B cell (primary cell): ENCODE measurements at regions not wholly inside any gene's neighbourhood (a gene's known extent, or its start where the extent isn't known, plus 50 kb on each side); places are given as distances from the start of the nearest gene placed in this dataset.

ENCODE experiments used
- ATAC-seq: fragments of 200-7000 bp; cut with Tn5 transposase; one replicate; pipeline ENCODE4 v1.10.0; 2021; ENCODE audit warnings: low read depth, mild to moderate bottlenecking, moderate number of reproducible peaks, moderate library complexity
- CTCF ChIA-PET: fragments of 350-600 bp; sonication (Branson Sonifier 250); formaldehyde crosslinking; loops from one replicate; lab custom pipeline; 2021; ENCODE audit warnings: antibody characterized with exemption, inconsistent platforms; lab: Charles Lee
- POLR2A ChIA-PET: fragments of 350-600 bp; sonication (Branson Sonifier 250); formaldehyde crosslinking; loops from one replicate; lab custom pipeline; 2021; ENCODE audit warnings: antibody characterized with exemption; lab: Charles Lee
- DNase-seq: peaks from one replicate; pipeline ENCODE4 v3.0.0; 2013
- H2AFZ ChIP-seq: 2 replicates; pipeline ENCODE4 v1.6.1; 2012; ENCODE audit warnings: mild to moderate bottlenecking, low read depth, low read length; ENCODE audit not compliant: insufficient read depth, poor library complexity, severe bottlenecking
- H3K27ac ChIP-seq, 2 donors: 1 replicate in 1 of 2; 2 replicates in 1 of 2; pipeline ENCODE4 v1.5.1; 2012 to 2013; ENCODE audit warnings: low read length in 2 of 2, mild to moderate bottlenecking in 2 of 2, moderate library complexity in 1 of 2
- H3K27me3 ChIP-seq, 4 experiments: fragments of 200-600 bp in 1 of 4; sonication (generic) in 1 of 4; replicated peaks in 1 of 4; 1 replicate in 2 of 4; 2 replicates in 2 of 4; pipeline versions ENCODE4 v1.6.1 to v1.7.0; 2013 to 2016; ENCODE audit warnings: low read length in 3 of 4, mild to moderate bottlenecking in 2 of 4, mixed read lengths in 1 of 4, moderate library complexity in 1 of 4; ENCODE audit not compliant: insufficient read depth in 4 of 4, control insufficient read depth in 3 of 4; ENCODE audit errors: control extremely low read depth in 1 of 4
- H3K36me3 ChIP-seq, 2 experiments: replicated peaks in 1 of 2; 1 replicate in 1 of 2; 2 replicates in 1 of 2; pipeline versions ENCODE4 v1.6.1 to v1.7.1; 2013; ENCODE audit warnings: low read length in 1 of 2; ENCODE audit not compliant: insufficient read depth in 2 of 2, control insufficient read depth in 1 of 2; ENCODE audit errors: control extremely low read depth in 1 of 2, extremely low read depth in 1 of 2
- H3K4me1 ChIP-seq, 2 donors: fragments of 200-600 bp in 1 of 2; sonication (generic) in 1 of 2; 1 replicate in 1 of 2; 2 replicates in 1 of 2; pipeline versions ENCODE4 v1.5.1 to v1.6.1; 2013 to 2017; ENCODE audit warnings: low read length in 2 of 2; ENCODE audit not compliant: control insufficient read depth in 2 of 2, insufficient read depth in 2 of 2
- H3K4me2 ChIP-seq: replicated peaks from 2 replicates; pipeline ENCODE3; 2012; ENCODE audit warnings: mild to moderate bottlenecking, low read depth, low read length; ENCODE audit not compliant: poor library complexity, severe bottlenecking
- H3K4me3 ChIP-seq, 5 experiments: fragments of 200-600 bp in 1 of 5; sonication (generic) in 1 of 5; 1 replicate in 3 of 5; 2 replicates in 2 of 5; pipeline versions ENCODE4 v1.5.1 to v1.7.0; 2011 to 2016; ENCODE audit warnings: low read length in 4 of 5, mild to moderate bottlenecking in 4 of 5, low read depth in 2 of 5, control low read depth in 1 of 5, moderate library complexity in 1 of 5; ENCODE audit not compliant: insufficient read depth in 1 of 5; ENCODE audit errors: control extremely low read depth in 1 of 5, extremely low read depth in 1 of 5
- H3K79me2 ChIP-seq: fragments of 200-600 bp; sonication (generic); one replicate; pipeline ENCODE4 v1.6.0; 2016; ENCODE audit warnings: low read length; ENCODE audit not compliant: control insufficient read depth, insufficient read depth
- H3K9ac ChIP-seq: fragments of 200-600 bp; sonication (generic); 2 replicates; pipeline ENCODE4 v1.6.1; 2017; ENCODE audit warnings: mild to moderate bottlenecking, low read length, moderate library complexity
- H3K9me3 ChIP-seq, 3 donors: one replicate each; pipeline versions ENCODE4 v1.6.1 to v1.7.1; 2013; ENCODE audit warnings: low read length in 2 of 3; ENCODE audit not compliant: control insufficient read depth in 2 of 3, insufficient read depth in 1 of 3; ENCODE audit errors: control extremely low read depth in 1 of 3
- H4K20me1 ChIP-seq: 2 replicates; pipeline ENCODE4 v1.6.0; 2012; ENCODE audit warnings: mild to moderate bottlenecking, low read length; ENCODE audit not compliant: insufficient read depth, control insufficient read depth, poor library complexity, severe bottlenecking
- H3K27ac Mint-ChIP-seq: one replicate; pipeline ENCODE4 v1.8.0; 2021; ENCODE audit warnings: mixed read lengths
- H3K27me3 Mint-ChIP-seq: one replicate; pipeline ENCODE4 v1.8.0; 2021; ENCODE audit warnings: mixed read lengths
- H3K4me1 Mint-ChIP-seq: one replicate; pipeline ENCODE4 v1.8.0; 2021; ENCODE audit warnings: mixed read lengths
- H3K4me3 Mint-ChIP-seq: one replicate; pipeline ENCODE4 v1.8.0; 2021; ENCODE audit warnings: mixed read lengths
- H3K9me3 Mint-ChIP-seq: one replicate; pipeline ENCODE4 v1.8.0; 2022; ENCODE audit warnings: mixed read lengths; ENCODE audit not compliant: insufficient read depth
- EZH2 ChIP-seq: IDR thresholded peaks from 2 replicates; pipeline ENCODE4 v1.6.1; 2012; ENCODE audit warnings: borderline replicate concordance, low read depth, mild to moderate bottlenecking, moderate library complexity, low read length; ENCODE audit not compliant: insufficient read depth, poor library complexity, severe bottlenecking
- WGBS: methylation state at CpG from one replicate; pipeline ENCODE4 v1.1.5; 2013; ENCODE audit warnings: missing lambda C conversion rate; ENCODE audit not compliant: insufficient coverage; 5-methylcytosine and 5-hydroxymethylcytosine counted together
- intact Hi-C: fragments of 100-400 bp; cut with micrococcal nuclease; formaldehyde crosslinking; loops from one replicate; pipeline ENCODE4 v1.10.0; 2022
- TF ChIP-seq, protein P1 (sequence below): fragments of 200-600 bp; IDR thresholded peaks from one replicate; pipeline ENCODE4 v1.8.0; 2022; ENCODE audit warnings: antibody characterized with exemption, mild to moderate bottlenecking

DNA sequence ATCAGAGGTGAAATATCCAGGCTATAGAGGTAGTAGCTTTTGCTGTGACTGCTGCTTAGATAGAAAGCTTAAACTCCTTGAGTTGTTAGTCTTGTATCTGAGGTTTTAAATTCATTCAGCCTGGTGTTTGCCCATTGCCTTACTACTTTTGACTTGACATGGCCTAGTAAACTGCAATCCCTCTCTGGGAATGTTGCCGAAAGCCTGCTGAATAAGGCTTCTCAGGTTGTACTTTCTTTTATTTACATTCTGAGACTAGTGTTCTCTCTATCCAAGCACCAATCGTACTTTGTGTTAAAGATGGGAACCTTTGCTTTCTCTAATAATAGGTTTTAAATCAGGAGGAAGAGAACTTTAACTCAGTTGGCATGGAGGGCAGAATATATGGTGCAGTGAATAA lies 357.6 kb upstream of the CWC22 start:
- DNase-seq = no peak
- no peak overlapping the region for H3K4me2 ChIP-seq
- intact Hi-C loops = no loop called here
- H3K27ac ChIP-seq = no peak overlapping the region
- no peak overlapping the region for H2AFZ ChIP-seq
- peaks cover 0 to 1% (median 0%) of the 10 kb centered on the region in 3 donors for H3K9me3 ChIP-seq
- no peak for ATAC-seq
- H3K27me3 ChIP-seq = no peaks in the 10 kb centered on the region
- POLR2A ChIA-PET = no interaction called here
- Mint-ChIP-seq H3K27me3 (no peaks in the 10 kb centered on the region), H3K27ac (no peak overlapping the region), H3K4me1 (peaks cover 26% of the 10 kb centered on the region), H3K9me3 (no peaks in the 10 kb centered on the region), H3K4me3 (no peak overlapping the region)
- no peak overlapping the region for H3K4me3 ChIP-seq
- TF ChIP-seq EZH2 = no peak
- TF ChIP-seq, protein P1, sequence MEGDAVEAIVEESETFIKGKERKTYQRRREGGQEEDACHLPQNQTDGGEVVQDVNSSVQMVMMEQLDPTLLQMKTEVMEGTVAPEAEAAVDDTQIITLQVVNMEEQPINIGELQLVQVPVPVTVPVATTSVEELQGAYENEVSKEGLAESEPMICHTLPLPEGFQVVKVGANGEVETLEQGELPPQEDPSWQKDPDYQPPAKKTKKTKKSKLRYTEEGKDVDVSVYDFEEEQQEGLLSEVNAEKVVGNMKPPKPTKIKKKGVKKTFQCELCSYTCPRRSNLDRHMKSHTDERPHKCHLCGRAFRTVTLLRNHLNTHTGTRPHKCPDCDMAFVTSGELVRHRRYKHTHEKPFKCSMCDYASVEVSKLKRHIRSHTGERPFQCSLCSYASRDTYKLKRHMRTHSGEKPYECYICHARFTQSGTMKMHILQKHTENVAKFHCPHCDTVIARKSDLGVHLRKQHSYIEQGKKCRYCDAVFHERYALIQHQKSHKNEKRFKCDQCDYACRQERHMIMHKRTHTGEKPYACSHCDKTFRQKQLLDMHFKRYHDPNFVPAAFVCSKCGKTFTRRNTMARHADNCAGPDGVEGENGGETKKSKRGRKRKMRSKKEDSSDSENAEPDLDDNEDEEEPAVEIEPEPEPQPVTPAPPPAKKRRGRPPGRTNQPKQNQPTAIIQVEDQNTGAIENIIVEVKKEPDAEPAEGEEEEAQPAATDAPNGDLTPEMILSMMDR = no peak
- no peaks in the 10 kb centered on the region for H3K36me3 ChIP-seq
- no peak overlapping the region for H3K9ac ChIP-seq
- WGBS = 100% methylated on average over 1 of the region's 2 CpGs
- H3K79me2 ChIP-seq = no peaks in the 10 kb centered on the region
- no peaks in the 10 kb centered on the region for H4K20me1 ChIP-seq
- peaks cover 10 to 14% of the 10 kb centered on the region in 2 donors for H3K4me1 ChIP-seq
- CTCF ChIA-PET = no interaction called here

GRCh38 chr2:180360283-180360618 lies 353.2 kb upstream of the CWC22 start:
- Mint-ChIP-seq H3K4me3 (peak overlapping the region; percentile 44), H3K9me3 (no peaks in the 10 kb centered on the region), H3K4me1 (peaks cover 20% of the 10 kb centered on the region), H3K27me3 (no peaks in the 10 kb centered on the region), H3K27ac (peak overlapping the region; percentile 87)
- Histone ChIP-seq H3K4me3 (no peak overlapping the region), H3K36me3 (no peaks in the 10 kb centered on the region), H3K4me2 (peak overlapping the region; percentile 42), H2AFZ (peak overlapping the region; percentile 66), H3K9ac (no peak overlapping the region), H3K27ac (peak overlapping the region; percentile 39 to 49), H4K20me1 (no peaks in the 10 kb centered on the region), H3K79me2 (no peaks in the 10 kb centered on the region), H3K9me3 (peaks cover 0 to 1% (median 0%) of the 10 kb centered on the region in 3 donors), H3K4me1 (peaks cover 15 to 19% of the 10 kb centered on the region in 2 donors), H3K27me3 (no peaks in the 10 kb centered on the region)
- WGBS = no CpG with 5 or more reads among the region's 2 CpGs
- POLR2A ChIA-PET = interaction anchor here (0.9 kb wide), 1 partner anchor 26 kb away, joined by 4 read pairs; no protein-coding TSS in a partner anchor
- CTCF ChIA-PET = interaction anchor here (0.7 kb wide), 1 partner anchor 10 kb away, joined by 5 read pairs; no protein-coding TSS in a partner anchor
- ATAC-seq (peak; percentile 23), DNase-seq (no peak)
- TF ChIP-seq, protein P1 = no peak
- TF ChIP-seq EZH2 = no peak
- intact Hi-C loops = no loop called here
